ENCODE measurements at regions not wholly inside any gene's neighbourhood (a gene's known extent, or its start where the extent isn't known, plus 50 kb on each side); places are given as distances from the start of the nearest gene placed in this dataset.

- TF ChIP-seq HOXA9 (CRISPR knock-in tag; IDR thresholded peaks at IDR 0.05; ENCODE audit: borderline replicate concordance): no peak
- TF ChIP-seq KDM2A (CRISPR knock-in tag; IDR thresholded peaks at IDR 0.05; ENCODE audit: borderline replicate concordance, low read depth): no peak
- TF ChIP-seq DDIT3 (CRISPR knock-in tag; IDR thresholded peaks at IDR 0.05): no peak
- no peak for TF ChIP-seq ZNF225 (CRISPR knock-in tag; IDR thresholded peaks at IDR 0.05)
- TF ChIP-seq PHB2 (IDR thresholded peaks at IDR 0.05; ENCODE audit: partially characterized antibody): no peak
- TF ChIP-seq SMYD3 (CRISPR knock-in tag; IDR thresholded peaks at IDR 0.05): no peak
- no peak for TF ChIP-seq ZNF7 (CRISPR knock-in tag; IDR thresholded peaks at IDR 0.05)
These were observed 89.3 kb downstream of the HTR1B start (continued) for GRCh38 chr6:77373955-77374354.

- BruUV-seq (replicated peaks): no TSS peak
- FAIRE-seq (no peak), ATAC-seq (no peak), DNase-seq (ENCODE audit: low spot score) (no peak)
- CTCF ChIA-PET (ENCODE audit: low intra/inter-chr PET ratio, low total read pairs): no interaction called here
- POLR2A ChIA-PET: no interaction called here
- intact Hi-C loops (cut with micrococcal nuclease; ENCODE audit: unreplicated experiment) (no loop called here), in situ Hi-C loops (cut with HindIII; ENCODE audit: extremely low pct_ligation_motif_present, low pct_unique_long_range_greater_than_20kb) (no loop called here)
- Histone ChIP-seq H3K27me3 (ENCODE audit: control insufficient read depth in 1 of 2, insufficient read depth in 2 of 2, low read length in 2 of 2) (no peaks in the 10 kb centered on the region), H4K20me1 (ENCODE audit: insufficient read depth, low read length) (no peaks in the 10 kb centered on the region), H3K79me2 (ENCODE audit: insufficient read depth, low read length) (no peaks in the 10 kb centered on the region), H3K4me2 (ENCODE audit: low read depth, low read length) (no peak overlapping the region), H3K9ac (ENCODE audit: insufficient read depth, low read depth, low read length) (no peak overlapping the region), H3K27ac (ENCODE audit: extremely low read length, insufficient read depth, low read length) (no peak overlapping the region), H3K9me3 (ENCODE audit: low read length) (no peaks in the 10 kb centered on the region), H3K4me1 (ENCODE audit: insufficient read depth, low read length) (no peaks in the 10 kb centered on the region), H2AFZ (ENCODE audit: low read length) (no peak overlapping the region), H3K4me3 (replicated peaks in 1 of 3; ENCODE audit: insufficient read depth in 1 of 3, low read depth in 2 of 3, low read length in 3 of 3) (no peak overlapping the region), H3K36me3 (replicated peaks in 1 of 2; ENCODE audit: control insufficient read depth in 1 of 2, insufficient read depth in 2 of 2, low read length in 2 of 2) (no peaks in the 10 kb centered on the region)
- 22% methylated on average over 5 of the region's 5 CpGs for WGBS (ENCODE audit: low lambda C conversion rate)
- TF ChIP-seq FOXP1 (IDR thresholded peaks at IDR 0.05) (no peak), FOXP1 (CRISPR knock-in tag; IDR thresholded peaks at IDR 0.05) (no peak), EEA1 (CRISPR knock-in tag; IDR thresholded peaks at IDR 0.05; ENCODE audit: borderline replicate concordance) (no peak), KMT2A (CRISPR knock-in tag; IDR thresholded peaks at IDR 0.05) (no peak), KDM4B (CRISPR knock-in tag; IDR thresholded peaks at IDR 0.05) (no peak), KLF11 (CRISPR knock-in tag; IDR thresholded peaks at IDR 0.05) (no peak), KIAA2018 (CRISPR knock-in tag; IDR thresholded peaks at IDR 0.05; ENCODE audit: borderline replicate concordance) (no peak), ZNF10 (CRISPR knock-in tag; IDR thresholded peaks at IDR 0.05; ENCODE audit: borderline replicate concordance, low read depth) (no peak)
These were observed 91.5 kb downstream of the HTR1B start for GRCh38 chr6:77371748-77372147.

All from HepG2 (cell line).